GM19023 (cell line): ENCODE measurements at regions not wholly inside any gene's neighbourhood (a gene's known extent, or its start where the extent isn't known, plus 50 kb on each side); places are given as distances from the start of the nearest gene placed in this dataset.

Source experiments
- ATAC-seq: cut with Tn5 transposase; IDR thresholded peaks from one replicate; pipeline ENCODE4 v1.9.1; 2021; ENCODE audit warnings: mild to moderate bottlenecking, moderate library complexity; ENCODE audit not compliant: unreplicated experiment

- no peak for ATAC-seq
Measured at GRCh38 chr3:30350011-30350410, 256.4 kb upstream of the TGFBR2 start.

GRCh38 chr3:30350901-30351300 lies 255.5 kb upstream of the TGFBR2 start:
- ATAC-seq = no peak

- ATAC-seq = no peak
Measured at GRCh38 chr3:30352410-30353318, 253.7 kb upstream of the TGFBR2 start.

GRCh38 chr3:30353711-30354467 lies 252.5 kb upstream of the TGFBR2 start:
- ATAC-seq = peak; percentile 93

- no peak for ATAC-seq
Measured at GRCh38 chr3:30354513-30354912, 251.9 kb upstream of the TGFBR2 start.

GRCh38 chr3:30354972-30355371 lies 251.4 kb upstream of the TGFBR2 start:
- ATAC-seq = no peak

- no peak for ATAC-seq
Measured at GRCh38 chr3:30355622-30356021, 250.8 kb upstream of the TGFBR2 start.

GRCh38 chr3:30356866-30357753 lies 249.3 kb upstream of the TGFBR2 start:
- ATAC-seq = no peak

- ATAC-seq = no peak
Measured at GRCh38 chr3:30357897-30358296, 248.5 kb upstream of the TGFBR2 start.

- ATAC-seq = no peak
Measured at GRCh38 chr3:30358871-30359270, 247.5 kb upstream of the TGFBR2 start.

- ATAC-seq = no peak
Measured at GRCh38 chr3:30368978-30369377, 237.4 kb upstream of the TGFBR2 start.

GRCh38 chr3:30370681-30371271 lies 235.6 kb upstream of the TGFBR2 start:
- ATAC-seq = no peak

- no peak for ATAC-seq
Measured at GRCh38 chr3:30372837-30373236, 233.6 kb upstream of the TGFBR2 start.

GRCh38 chr3:30384546-30385072 lies 221.8 kb upstream of the TGFBR2 start:
- no peak for ATAC-seq

GRCh38 chr3:30393079-30393478 lies 213.3 kb upstream of the TGFBR2 start:
- no peak for ATAC-seq

- no peak for ATAC-seq
Measured at GRCh38 chr3:30397030-30397429, 209.4 kb upstream of the TGFBR2 start.

GRCh38 chr3:30399394-30400181 lies 206.8 kb upstream of the TGFBR2 start:
- ATAC-seq = no peak

GRCh38 chr3:30400926-30401325 lies 205.5 kb upstream of the TGFBR2 start:
- no peak for ATAC-seq

GRCh38 chr3:30401971-30402370 lies 204.4 kb upstream of the TGFBR2 start:
- ATAC-seq = no peak

GRCh38 chr3:30407651-30408050 lies 198.8 kb upstream of the TGFBR2 start:
- ATAC-seq = no peak
